MM.1S (cell line): ENCODE measurements at regions not wholly inside any gene's neighbourhood (a gene's known extent, or its start where the extent isn't known, plus 50 kb on each side); places are given as distances from the start of the nearest gene placed in this dataset.
A peak's percentile ranks its signal among the peaks of the same experiment; 100 is the strongest.

Experiments
- DNase-seq: peaks from one replicate; pipeline ENCODE4 v3.0.0-alpha.2; 2015
- H2AFZ ChIP-seq: fragments of 300-600 bp; sonication (generic); 2 replicates; pipeline ENCODE4 v1.6.0; 2016; ENCODE audit warnings: antibody characterized with exemption, low read length
- H3F3A ChIP-seq: fragments of 300-600 bp; sonication (generic); 2 replicates; pipeline ENCODE4 v1.6.1; 2016; ENCODE audit warnings: mild to moderate bottlenecking, antibody characterized with exemption, low read length, moderate library complexity, mixed read lengths; ENCODE audit not compliant: insufficient read depth
- H3K27ac ChIP-seq: fragments of 300-600 bp; sonication (generic); 2 replicates; pipeline ENCODE4 v1.5.1; 2016; ENCODE audit warnings: mild to moderate bottlenecking, low read length
- H3K27me3 ChIP-seq: fragments of 300-600 bp; sonication (generic); replicated peaks from 2 replicates; pipeline ENCODE4 v1.6.0; 2016; ENCODE audit warnings: low read length; ENCODE audit not compliant: insufficient read depth
- H3K36me3 ChIP-seq: fragments of 300-600 bp; sonication (generic); replicated peaks from 2 replicates; pipeline ENCODE4 v1.6.1; 2016; ENCODE audit warnings: mild to moderate bottlenecking, low read length, mixed read lengths; ENCODE audit not compliant: insufficient read depth
- H3K4me1 ChIP-seq: fragments of 300-600 bp; sonication (generic); 2 replicates; pipeline ENCODE4 v1.6.1; 2016; ENCODE audit warnings: low read length, mixed read lengths
- H3K4me2 ChIP-seq: fragments of 300-600 bp; sonication (generic); 2 replicates; pipeline ENCODE4 v1.6.0; 2016; ENCODE audit warnings: low read depth, low read length
- H3K4me3 ChIP-seq: fragments of 300-600 bp; sonication (generic); 2 replicates; pipeline ENCODE4 v1.5.1; 2016; ENCODE audit warnings: low read length, mixed read lengths
- H3K79me2 ChIP-seq: fragments of 300-600 bp; sonication (generic); 2 replicates; pipeline ENCODE4 v1.6.1; 2016; ENCODE audit warnings: mixed run types, low read length, mixed read lengths
- H3K9ac ChIP-seq: fragments of 300-600 bp; sonication (generic); 2 replicates; pipeline ENCODE4 v1.6.1; 2016; ENCODE audit warnings: low read length, mixed read lengths
- H3K9me2 ChIP-seq: fragments of 300-600 bp; sonication (generic); replicated peaks from 2 replicates; pipeline ENCODE4 v1.6.1; 2016; ENCODE audit warnings: mild to moderate bottlenecking, low read length, mixed read lengths; ENCODE audit not compliant: insufficient read depth
- H3K9me3 ChIP-seq: fragments of 300-600 bp; sonication (generic); replicated peaks from 2 replicates; pipeline ENCODE4 v1.6.1; 2016; ENCODE audit warnings: mild to moderate bottlenecking, low read length, mixed read lengths; ENCODE audit not compliant: insufficient read depth
- H4K20me1 ChIP-seq: fragments of 300-600 bp; sonication (generic); 2 replicates; pipeline ENCODE4 v1.6.1; 2016; ENCODE audit warnings: mild to moderate bottlenecking, low read length, moderate library complexity, mixed read lengths; ENCODE audit not compliant: insufficient read depth
- EZH2 ChIP-seq: fragments of 300-600 bp; sonication (generic); optimal IDR thresholded peaks from 2 replicates; pipeline ENCODE3; 2017; ENCODE audit warnings: low read depth, mild to moderate bottlenecking, antibody characterized with exemption, low read length, mixed read lengths
- EZH2phosphoT487 ChIP-seq: fragments of 300-600 bp; sonication (generic); IDR thresholded peaks from 2 replicates; pipeline ENCODE4 v1.6.1; 2018; ENCODE audit warnings: antibody characterized with exemption, low read length
- TF ChIP-seq, protein P1 (sequence below): fragments of 300-600 bp; sonication (generic); IDR thresholded peaks from 2 replicates; pipeline ENCODE4 v1.5.1; 2016; ENCODE audit warnings: antibody characterized with exemption, low read length, mixed read lengths

DNA sequence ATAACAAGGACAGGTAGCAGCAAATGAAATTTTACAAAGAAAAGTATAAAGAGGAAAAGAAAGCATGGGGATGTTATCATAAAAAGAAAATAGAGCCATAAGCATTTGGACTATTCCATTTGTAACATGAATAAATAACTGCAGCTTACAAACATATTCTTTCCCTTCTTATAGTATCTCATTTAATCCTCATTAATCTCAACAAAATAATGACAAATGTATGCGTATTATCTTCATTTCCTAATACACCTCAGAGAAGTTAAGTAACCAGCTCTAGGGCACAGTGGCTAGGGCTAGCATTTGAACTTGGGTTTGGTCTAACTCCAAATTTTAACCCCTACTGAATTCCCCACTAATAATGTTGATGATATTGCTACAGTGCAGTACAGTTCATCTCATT lies 175.5 kb upstream of the POU5F2 start:
- TF ChIP-seq, protein P1, sequence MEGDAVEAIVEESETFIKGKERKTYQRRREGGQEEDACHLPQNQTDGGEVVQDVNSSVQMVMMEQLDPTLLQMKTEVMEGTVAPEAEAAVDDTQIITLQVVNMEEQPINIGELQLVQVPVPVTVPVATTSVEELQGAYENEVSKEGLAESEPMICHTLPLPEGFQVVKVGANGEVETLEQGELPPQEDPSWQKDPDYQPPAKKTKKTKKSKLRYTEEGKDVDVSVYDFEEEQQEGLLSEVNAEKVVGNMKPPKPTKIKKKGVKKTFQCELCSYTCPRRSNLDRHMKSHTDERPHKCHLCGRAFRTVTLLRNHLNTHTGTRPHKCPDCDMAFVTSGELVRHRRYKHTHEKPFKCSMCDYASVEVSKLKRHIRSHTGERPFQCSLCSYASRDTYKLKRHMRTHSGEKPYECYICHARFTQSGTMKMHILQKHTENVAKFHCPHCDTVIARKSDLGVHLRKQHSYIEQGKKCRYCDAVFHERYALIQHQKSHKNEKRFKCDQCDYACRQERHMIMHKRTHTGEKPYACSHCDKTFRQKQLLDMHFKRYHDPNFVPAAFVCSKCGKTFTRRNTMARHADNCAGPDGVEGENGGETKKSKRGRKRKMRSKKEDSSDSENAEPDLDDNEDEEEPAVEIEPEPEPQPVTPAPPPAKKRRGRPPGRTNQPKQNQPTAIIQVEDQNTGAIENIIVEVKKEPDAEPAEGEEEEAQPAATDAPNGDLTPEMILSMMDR = no peak
- TF ChIP-seq EZH2 = no peak
- TF ChIP-seq EZH2phosphoT487 = no peak
- H3K4me2 ChIP-seq = no peak overlapping the region
- DNase-seq = no peak
- H3K27me3 ChIP-seq = no peaks in the 10 kb centered on the region
- no peak overlapping the region for H3K9ac ChIP-seq
- H3F3A ChIP-seq = no peaks in the 10 kb centered on the region
- no peak overlapping the region for H3K27ac ChIP-seq
- no peaks in the 10 kb centered on the region for H3K4me1 ChIP-seq
- no peak overlapping the region for H2AFZ ChIP-seq
- no peaks in the 10 kb centered on the region for H3K9me2 ChIP-seq
- H3K79me2 ChIP-seq = no peaks in the 10 kb centered on the region
- H3K9me3 ChIP-seq = no peaks in the 10 kb centered on the region
- H4K20me1 ChIP-seq = no peaks in the 10 kb centered on the region
- H3K4me3 ChIP-seq = no peak overlapping the region
- no peaks in the 10 kb centered on the region for H3K36me3 ChIP-seq

- no peaks in the 10 kb centered on the region for H3K36me3 ChIP-seq
- TF ChIP-seq, protein P1 = peak; percentile 65
- TF ChIP-seq EZH2phosphoT487 = no peak
- no peak overlapping the region for H3K9ac ChIP-seq
- no peaks in the 10 kb centered on the region for H3K9me2 ChIP-seq
- H3K79me2 ChIP-seq = no peaks in the 10 kb centered on the region
- H2AFZ ChIP-seq = no peak overlapping the region
- H3K27ac ChIP-seq = no peak overlapping the region
- peak; percentile 67 for DNase-seq
- H3F3A ChIP-seq = no peaks in the 10 kb centered on the region
- H4K20me1 ChIP-seq = no peaks in the 10 kb centered on the region
- H3K4me2 ChIP-seq = no peak overlapping the region
- H3K4me3 ChIP-seq = no peak overlapping the region
- no peaks in the 10 kb centered on the region for H3K4me1 ChIP-seq
- H3K27me3 ChIP-seq = no peaks in the 10 kb centered on the region
- no peaks in the 10 kb centered on the region for H3K9me3 ChIP-seq
These were observed 173.7 kb upstream of the POU5F2 start for GRCh38 chr5:93915142-93915553.

DNA sequence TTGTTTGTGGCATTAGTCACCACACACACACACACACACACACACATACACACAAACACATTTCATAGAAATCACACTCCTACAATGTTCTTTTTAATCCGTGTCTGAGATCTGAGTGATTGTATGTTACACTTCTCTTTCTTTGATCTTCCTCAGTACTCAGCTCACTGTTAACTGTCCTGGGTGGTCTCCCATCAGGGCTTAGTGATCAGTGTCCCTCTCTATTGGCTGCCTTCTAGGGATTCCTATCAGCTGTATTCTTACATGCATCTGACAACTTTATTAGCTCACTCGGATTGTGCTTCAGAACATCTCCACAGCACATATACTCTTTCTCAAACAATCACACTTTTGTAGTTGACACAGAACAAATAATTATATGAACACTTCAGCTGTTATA lies 170.2 kb upstream of the POU5F2 start:
- DNase-seq = no peak
- Histone ChIP-seq H3K27ac (no peak overlapping the region), H3K4me3 (no peak overlapping the region), H3K27me3 (no peaks in the 10 kb centered on the region), H3F3A (no peaks in the 10 kb centered on the region), H3K9me3 (no peaks in the 10 kb centered on the region), H3K9me2 (no peaks in the 10 kb centered on the region), H3K36me3 (no peaks in the 10 kb centered on the region), H3K9ac (no peak overlapping the region), H4K20me1 (no peaks in the 10 kb centered on the region), H3K4me1 (no peaks in the 10 kb centered on the region), H2AFZ (no peak overlapping the region), H3K79me2 (no peaks in the 10 kb centered on the region), H3K4me2 (no peak overlapping the region)
- no peak for TF ChIP-seq EZH2phosphoT487
- TF ChIP-seq, protein P1 = no peak
- no peak for TF ChIP-seq EZH2

- DNase-seq = no peak
- no peak for TF ChIP-seq EZH2
- TF ChIP-seq EZH2phosphoT487 = no peak
- TF ChIP-seq, protein P1 = no peak
- H3K4me1 ChIP-seq = no peaks in the 10 kb centered on the region
- H2AFZ ChIP-seq = no peak overlapping the region
- H3K27me3 ChIP-seq = no peaks in the 10 kb centered on the region
- no peaks in the 10 kb centered on the region for H4K20me1 ChIP-seq
- no peaks in the 10 kb centered on the region for H3K36me3 ChIP-seq
- H3K27ac ChIP-seq = no peak overlapping the region
- no peak overlapping the region for H3K4me3 ChIP-seq
- H3K4me2 ChIP-seq = no peak overlapping the region
- H3K9ac ChIP-seq = no peak overlapping the region
- H3F3A ChIP-seq = no peaks in the 10 kb centered on the region
- H3K9me3 ChIP-seq = no peaks in the 10 kb centered on the region
- no peaks in the 10 kb centered on the region for H3K9me2 ChIP-seq
- no peaks in the 10 kb centered on the region for H3K79me2 ChIP-seq
These were observed 168.0 kb upstream of the POU5F2 start for GRCh38 chr5:93909356-93909755.
